HCT116 (cell line): ENCODE measurements at regions not wholly inside any gene's neighbourhood (a gene's known extent, or its start where the extent isn't known, plus 50 kb on each side); places are given as distances from the start of the nearest gene placed in this dataset.

Experiments used
- ATAC-seq: fragments of 200-7000 bp; cut with Tn5 transposase; 2 replicates; pipeline ENCODE4 v1.9.1; 2020; ENCODE audit warnings: mild to moderate bottlenecking, moderate library complexity
- BruUV-seq: library from RNA; stranded (reverse); fragments of 400-500 nt; replicated peaks from 2 replicates; lab custom pipeline; 2021; lab: Mats Ljungman, UMichigan
- CTCF ChIA-PET: fragments of 300-600 bp; sonication (Branson Sonifier 250); formaldehyde crosslinking; loops from one replicate; lab custom pipeline; 2021; ENCODE audit warnings: antibody characterized with exemption; lab: Charles Lee
- POLR2A ChIA-PET: fragments of 300-600, 350-600 bp; sonication (Branson Sonifier 250); formaldehyde crosslinking; loops from one replicate; lab custom pipeline; 2021; ENCODE audit warnings: antibody characterized with exemption; lab: Charles Lee
- RAD21 ChIA-PET, 2 experiments: fragments of 300-600 bp; sonication (Branson Sonifier 250); formaldehyde crosslinking; loops; one replicate each; lab custom pipeline; 2023; ENCODE audit warnings: low total read pairs in 2 of 2; ENCODE audit not compliant: uncharacterized antibody in 2 of 2, unreplicated experiment in 2 of 2, low non-redundant PET in 1 of 2; lab: Charles Lee
- DNase-seq: peaks from one replicate; pipeline ENCODE4 v3.0.0-alpha.2; 2010; ENCODE audit warnings: low read depth, low spot score
- H2AFZ ChIP-seq: fragments of 200-600 bp; shearing (Covaris generic), sonication (generic); 2 replicates; pipeline ENCODE4 v1.6.1; 2017; ENCODE audit warnings: low read depth, mixed run types, mixed read lengths, antibody characterized with exemption, low read length; ENCODE audit not compliant: poor library complexity, severe bottlenecking
- H3K27ac ChIP-seq: 2 replicates; pipeline ENCODE4 v1.5.1; 2012; ENCODE audit warnings: low read depth, low read length
- H3K27me3 ChIP-seq: fragments of 200-600 bp; sonication (generic); 2 replicates; pipeline ENCODE4 v1.6.1; 2016; ENCODE audit warnings: mixed run types, low read length, mixed read lengths; ENCODE audit not compliant: insufficient read depth
- H3K36me3 ChIP-seq, 2 experiments: fragments of 200-500 bp in 1 of 2; fragments of 200-600 bp in 1 of 2; sonication (Bioruptor generic) in 1 of 2; sonication (generic) in 1 of 2; 2 replicates each; pipeline versions ENCODE4 v1.5.1 to v1.6.1; 2014 to 2016; ENCODE audit warnings: low read length in 2 of 2, inconsistent platforms in 1 of 2, mixed read lengths in 1 of 2, mixed run types in 1 of 2; ENCODE audit not compliant: insufficient read depth in 2 of 2, control insufficient read depth in 1 of 2
- H3K4me1 ChIP-seq, 2 experiments: fragments of 200-600 bp in 1 of 2; sonication (generic) in 1 of 2; 2 replicates each; pipeline versions ENCODE4 v1.5.1 to v1.6.1; 2012 to 2017; ENCODE audit warnings: low read length in 2 of 2, inconsistent platforms in 1 of 2, mild to moderate bottlenecking in 1 of 2, mixed read lengths in 1 of 2, mixed run types in 1 of 2, moderate library complexity in 1 of 2; ENCODE audit not compliant: insufficient read depth in 2 of 2, control insufficient read depth in 1 of 2
- H3K4me2 ChIP-seq: fragments of 200-600 bp; sonication (generic); 2 replicates; pipeline ENCODE4 v1.6.1; 2017; ENCODE audit warnings: mixed run types, low read length, mixed read lengths
- H3K4me3 ChIP-seq, 2 experiments: fragments of 200-600 bp in 1 of 2; sonication (generic) in 1 of 2; replicated peaks in 1 of 2; 2 replicates each; pipeline ENCODE4 v1.5.1; 2011 to 2016; ENCODE audit warnings: low read length in 2 of 2, control low read depth in 1 of 2, low read depth in 1 of 2, mild to moderate bottlenecking in 1 of 2, mixed read lengths in 1 of 2, mixed run types in 1 of 2
- H3K79me2 ChIP-seq: fragments of 200-600 bp; sonication (generic); 2 replicates; pipeline ENCODE4 v1.6.1; 2017; ENCODE audit warnings: mild to moderate bottlenecking, mixed run types, low read length, moderate library complexity, mixed read lengths; ENCODE audit not compliant: insufficient read depth
- H3K9ac ChIP-seq: fragments of 200-600 bp; sonication (generic); 2 replicates; pipeline ENCODE4 v1.6.1; 2016; ENCODE audit warnings: low read length, mixed read lengths
- H3K9me2 ChIP-seq: fragments of 200-600 bp; sonication (generic), shearing (Covaris generic); 2 replicates; pipeline ENCODE4 v1.6.1; 2017; ENCODE audit warnings: mixed run types, mild to moderate bottlenecking, moderate library complexity; ENCODE audit not compliant: insufficient read depth
- H3K9me3 ChIP-seq, 2 experiments: fragments of 200-500 bp in 1 of 2; fragments of 200-600 bp in 1 of 2; sonication (Bioruptor generic) in 1 of 2; sonication (generic) in 1 of 2; 2 replicates each; pipeline ENCODE4 v1.6.1; 2014 to 2017; ENCODE audit warnings: low read length in 2 of 2, mixed read lengths in 2 of 2, inconsistent platforms in 1 of 2, low read depth in 1 of 2, mild to moderate bottlenecking in 1 of 2, mixed run types in 1 of 2, moderate library complexity in 1 of 2; ENCODE audit not compliant: control insufficient read depth in 1 of 2, insufficient read depth in 1 of 2
- H4K20me1 ChIP-seq: fragments of 200-600 bp; sonication (generic), shearing (Covaris generic); 2 replicates; pipeline ENCODE4 v1.6.1; 2017; ENCODE audit warnings: mixed run types, mild to moderate bottlenecking, moderate library complexity; ENCODE audit not compliant: insufficient read depth
- CEBPB ChIP-seq: IDR thresholded peaks from 2 replicates; pipeline ENCODE4 v1.6.1; 2012; ENCODE audit warnings: low read depth
- ELF1 ChIP-seq: IDR thresholded peaks from 2 replicates; pipeline ENCODE4 v1.6.1; 2012; ENCODE audit warnings: low read depth, borderline replicate concordance
- EZH2 ChIP-seq: fragments of 200-600 bp; sonication (generic); IDR thresholded peaks from 2 replicates; pipeline ENCODE4 v1.6.1; 2017; ENCODE audit warnings: antibody characterized with exemption, mixed run types
- FOSL1 ChIP-seq: IDR thresholded peaks from 2 replicates; pipeline ENCODE4 v1.6.1; 2012; ENCODE audit warnings: low read depth
- POLR2A ChIP-seq: IDR thresholded peaks from 2 replicates; pipeline ENCODE4 v1.7.0; 2011; ENCODE audit warnings: borderline replicate concordance; ENCODE audit not compliant: insufficient read depth, insufficient read length; ENCODE audit errors: extremely low read depth
- RAD21 ChIP-seq: IDR thresholded peaks from 2 replicates; pipeline ENCODE4 v1.6.1; 2012; ENCODE audit warnings: low read depth, mild to moderate bottlenecking
- SIN3A ChIP-seq: IDR thresholded peaks from 2 replicates; pipeline ENCODE4 v1.6.1; 2012; ENCODE audit warnings: low read depth
- SRF ChIP-seq: IDR thresholded peaks from 2 replicates; pipeline ENCODE4 v1.6.1; 2012; ENCODE audit warnings: low read depth
- TCF7L2 ChIP-seq: IDR thresholded peaks from 2 replicates; pipeline ENCODE4 v1.7.0; 2011; ENCODE audit warnings: borderline replicate concordance, inconsistent platforms; ENCODE audit not compliant: insufficient read depth, insufficient read length; ENCODE audit errors: extremely low read depth
- ZBTB33 ChIP-seq: IDR thresholded peaks from 2 replicates; pipeline ENCODE4 v1.6.1; 2011; ENCODE audit warnings: mild to moderate bottlenecking, low read length, moderate library complexity; ENCODE audit not compliant: insufficient replicate concordance; ENCODE audit errors: extremely low read depth
- ZNF274 ChIP-seq: fragments of 200-500 bp; sonication (Bioruptor generic); IDR thresholded peaks from 2 replicates; pipeline ENCODE4 v1.6.1; 2014; ENCODE audit warnings: mild to moderate bottlenecking, low read depth, low read length, inconsistent platforms
- intact Hi-C: fragments of 100-400 bp; cut with micrococcal nuclease; formaldehyde crosslinking; loops from 2 replicates; pipeline ENCODE4 v1.10.0; 2022

- intact Hi-C loops = no loop called here
- ChIA-PET CTCF (no interaction called here), POLR2A (no interaction called here), RAD21 (no interaction called here)
- no peaks in the 10 kb centered on the region for H3K4me1 ChIP-seq
- BruUV-seq = no TSS peak
- no peak overlapping the region for H3K27ac ChIP-seq
- no peaks in the 10 kb centered on the region for H3K9me3 ChIP-seq
- ATAC-seq (no peak), DNase-seq (no peak)
- H2AFZ ChIP-seq = no peak overlapping the region
- H3K27me3 ChIP-seq = no peaks in the 10 kb centered on the region
- no peak overlapping the region for H3K4me3 ChIP-seq
- H3K36me3 ChIP-seq = no peaks in the 10 kb centered on the region
- TF ChIP-seq EZH2 (no peak), TCF7L2 (no peak), ZNF274 (no peak), FOSL1 (no peak)
- H3K4me2 ChIP-seq = no peak overlapping the region
- no peaks in the 10 kb centered on the region for H4K20me1 ChIP-seq
- H3K79me2 ChIP-seq = no peaks in the 10 kb centered on the region
- H3K9me2 ChIP-seq = no peaks in the 10 kb centered on the region
- H3K9ac ChIP-seq = no peak overlapping the region
Measured at GRCh38 chr1:80825067-80825466, 975.7 kb upstream of the ADGRL2 start.

DNA sequence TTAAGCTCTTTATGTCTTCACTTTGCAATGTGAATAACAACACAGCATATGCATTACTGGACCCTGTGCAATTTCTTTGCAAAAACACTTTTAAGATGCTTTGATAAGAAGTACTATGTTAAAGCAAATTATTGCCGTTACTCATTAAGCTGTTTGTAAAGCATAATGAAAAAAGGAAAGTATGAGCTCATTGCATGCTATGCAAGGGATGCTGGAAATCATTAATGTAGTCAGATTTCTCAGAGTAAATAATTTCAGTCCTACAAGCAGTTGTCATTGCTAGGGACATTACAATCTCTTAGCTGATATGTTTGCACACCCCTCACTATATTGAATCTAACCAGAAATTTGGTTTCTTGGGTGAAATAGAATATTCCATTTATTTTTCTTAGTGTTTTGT lies 982.5 kb upstream of the ADGRL2 start:
- ChIA-PET CTCF (no interaction called here), POLR2A (no interaction called here)
- H2AFZ ChIP-seq = no peak overlapping the region
- H3K4me1 ChIP-seq = no peaks in the 10 kb centered on the region
- no peaks in the 10 kb centered on the region for H3K9me2 ChIP-seq
- no TSS peak for BruUV-seq
- no peaks in the 10 kb centered on the region for H3K9me3 ChIP-seq
- no peaks in the 10 kb centered on the region for H3K79me2 ChIP-seq
- intact Hi-C loops = no loop called here
- no peak overlapping the region for H3K9ac ChIP-seq
- TF ChIP-seq ELF1 (no peak), EZH2 (no peak), CEBPB (no peak), ZBTB33 (no peak), ZNF274 (no peak), SRF (no peak), SIN3A (no peak), RAD21 (no peak), POLR2A (no peak)
- TF ChIP-seq, all 23 proteins: peak for 0
- H3K27ac ChIP-seq = no peak overlapping the region
- no peaks in the 10 kb centered on the region for H3K36me3 ChIP-seq
- RAD21 ChIA-PET = no interaction called here
- H3K4me2 ChIP-seq = no peak overlapping the region
- no peak overlapping the region for H3K4me3 ChIP-seq
- ATAC-seq (no peak), DNase-seq (no peak)
- H3K27me3 ChIP-seq = no peaks in the 10 kb centered on the region
- no peaks in the 10 kb centered on the region for H4K20me1 ChIP-seq
